Inflammatory macrophage (primary cell): ENCODE measurements at regions not wholly inside any gene's neighbourhood (a gene's known extent, or its start where the extent isn't known, plus 50 kb on each side); places are given as distances from the start of the nearest gene placed in this dataset.

Experiments
- DNase-seq, 2 donors: peaks; one replicate each; pipeline ENCODE4 v3.0.0-alpha.2; 2020 to 2022

DNA sequence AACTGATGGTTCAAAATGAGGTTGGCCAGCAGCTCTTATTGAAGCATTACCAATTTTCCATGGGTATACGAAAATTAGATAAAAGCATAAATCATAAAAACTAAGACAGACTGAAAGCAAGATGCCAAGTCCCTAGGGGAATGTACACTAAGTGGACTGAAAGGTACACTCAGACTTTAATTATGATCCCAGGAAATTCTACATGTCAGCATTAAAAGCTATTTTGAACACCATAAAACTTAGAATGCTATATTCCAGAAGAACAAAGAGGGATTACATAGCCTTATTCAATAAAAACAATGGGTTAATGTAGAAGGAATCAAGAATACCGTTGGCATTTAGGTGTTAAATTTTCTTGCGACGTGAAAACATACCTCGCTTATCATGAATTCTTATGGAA lies 558.5 kb downstream of the LRRIQ3 start:
- no peak for DNase-seq

GRCh38 chr1:73637264-73637663 lies 560.7 kb downstream of the LRRIQ3 start:
- peak; percentile 4 to 52 for DNase-seq

DNA sequence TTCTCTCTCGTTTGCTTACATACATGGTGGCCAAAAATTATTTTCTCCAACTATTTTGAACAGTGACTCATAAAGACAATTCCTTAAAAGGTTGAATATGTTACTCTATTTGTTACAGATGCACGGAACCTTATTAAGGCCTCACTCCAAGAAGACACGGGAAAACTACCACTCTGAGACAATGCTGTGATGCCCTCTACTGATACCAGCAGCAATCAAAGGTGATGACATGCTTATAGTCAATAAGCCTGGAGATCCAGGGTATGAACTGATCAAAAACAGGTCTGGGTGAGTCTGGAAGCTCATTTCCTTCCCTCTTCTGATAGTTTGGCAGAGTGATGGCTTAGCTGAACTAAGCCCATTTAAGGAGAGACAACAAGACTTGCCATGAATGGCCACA lies 563.0 kb downstream of the LRRIQ3 start:
- DNase-seq = no peak

- no peak for DNase-seq
These were observed 570.3 kb downstream of the LRRIQ3 start for GRCh38 chr1:73627723-73628122.

DNA sequence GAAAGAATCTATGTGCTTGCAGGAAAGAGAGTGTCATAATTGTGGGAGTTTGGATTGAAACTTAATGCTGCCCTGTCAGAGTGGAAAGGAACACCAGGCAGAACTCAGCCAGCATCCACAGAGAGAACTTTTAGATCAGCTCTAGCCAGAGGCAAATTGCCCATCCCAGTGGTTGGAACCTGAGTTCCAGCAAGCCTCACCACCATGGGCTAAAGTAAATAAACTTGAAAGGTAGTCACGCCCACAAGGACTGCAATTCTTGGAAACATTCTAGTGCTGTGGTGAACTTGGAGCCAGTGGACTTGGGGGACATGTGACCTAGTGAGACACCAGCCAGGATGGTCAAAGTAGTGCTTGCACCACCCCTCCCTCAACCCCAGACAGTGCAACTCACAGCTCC lies 571.6 kb downstream of the LRRIQ3 start:
- no peak for DNase-seq

DNA sequence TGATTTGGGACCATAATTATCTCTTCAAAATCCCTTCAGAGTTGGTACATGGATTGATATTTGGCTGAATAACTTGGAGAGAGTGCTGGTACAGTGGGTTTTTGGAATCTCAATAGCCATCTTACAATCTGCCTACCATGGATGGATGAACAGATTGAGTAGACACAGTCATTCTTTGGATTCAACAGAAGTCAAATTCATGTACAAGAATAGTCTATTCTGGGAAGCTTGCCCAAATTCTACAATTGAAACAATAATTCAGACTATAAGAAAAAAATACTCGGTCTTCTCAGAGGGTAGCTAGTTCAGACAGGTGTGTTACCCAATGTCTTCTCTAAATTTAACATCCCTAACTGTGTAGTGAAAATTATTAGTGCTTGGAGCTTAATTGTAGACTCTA lies 574.0 kb downstream of the LRRIQ3 start:
- no peak for DNase-seq

GRCh38 chr1:73617145-73617544 lies 580.8 kb downstream of the LRRIQ3 start:
- no peak for DNase-seq

GRCh38 chr1:73611681-73612080 lies 586.3 kb downstream of the LRRIQ3 start:
- DNase-seq = no peak

GRCh38 chr1:73604739-73605138 lies 593.2 kb downstream of the LRRIQ3 start:
- peak in 1 of 2 donors; percentile 12 for DNase-seq

DNA sequence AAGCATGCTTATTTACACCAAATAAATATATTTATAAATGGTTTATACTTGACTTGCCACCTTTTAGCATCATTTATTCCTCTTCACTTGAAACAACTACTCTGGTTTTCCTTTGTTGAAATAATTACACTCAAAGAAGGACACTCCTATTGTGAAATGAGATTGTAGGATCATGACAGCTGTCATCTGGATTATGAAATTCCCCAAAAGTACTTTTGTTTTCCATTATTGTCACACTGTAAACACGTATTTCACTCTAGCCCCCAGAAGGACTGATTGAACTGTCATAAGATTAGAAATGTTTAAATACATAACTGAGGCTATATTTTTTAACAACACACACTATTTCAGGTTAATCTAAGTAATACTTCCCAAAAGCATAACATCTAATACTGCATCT lies 593.8 kb downstream of the LRRIQ3 start:
- peak in 1 of 2 donors; percentile 48 for DNase-seq

- peak; percentile 28 to 56 for DNase-seq
These were observed 604.2 kb downstream of the LRRIQ3 start for GRCh38 chr1:73593804-73594203.

DNA sequence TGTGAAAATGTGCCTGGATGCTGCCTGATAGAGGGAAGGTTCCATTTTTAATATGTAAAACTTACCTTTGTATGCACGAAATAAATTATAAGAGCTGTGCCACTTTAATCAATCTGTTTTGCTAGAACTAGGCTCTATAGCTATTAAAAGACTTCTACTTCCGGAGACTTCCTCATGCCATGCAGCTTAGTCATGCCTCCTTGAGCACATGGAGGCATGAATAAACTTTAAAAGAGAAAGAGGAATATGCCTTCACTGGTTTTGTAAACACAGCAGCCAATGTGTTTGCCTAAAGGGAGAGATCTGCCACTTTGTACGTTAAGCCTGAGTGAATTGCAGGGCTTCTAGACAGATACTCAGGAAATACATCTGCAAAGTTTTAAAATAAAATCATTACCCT lies 604.6 kb downstream of the LRRIQ3 start:
- DNase-seq = peak; percentile 67 to 70

DNA sequence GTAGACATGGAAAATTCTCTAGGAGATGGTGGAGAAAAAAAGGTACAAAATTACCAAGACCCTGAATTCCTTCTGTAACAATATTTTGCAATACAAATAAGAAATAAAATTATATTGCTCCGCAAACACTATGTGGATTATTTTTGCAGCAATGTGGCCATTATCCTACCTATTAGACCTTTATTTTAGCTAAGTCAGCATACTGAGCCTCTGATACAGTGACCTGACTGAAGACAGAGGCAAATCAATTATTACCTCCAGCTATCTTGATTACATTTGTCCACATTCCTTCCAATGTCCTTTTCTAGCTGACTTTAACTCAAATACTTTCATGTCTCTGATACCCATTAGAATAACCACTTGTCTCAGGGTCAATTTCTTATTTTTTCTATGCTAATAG lies 610.9 kb downstream of the LRRIQ3 start:
- no peak for DNase-seq

- no peak for DNase-seq
These were observed 620.8 kb downstream of the LRRIQ3 start for GRCh38 chr1:73577206-73577605.

GRCh38 chr1:73576083-73576482 lies 621.9 kb downstream of the LRRIQ3 start:
- DNase-seq = no peak

DNA sequence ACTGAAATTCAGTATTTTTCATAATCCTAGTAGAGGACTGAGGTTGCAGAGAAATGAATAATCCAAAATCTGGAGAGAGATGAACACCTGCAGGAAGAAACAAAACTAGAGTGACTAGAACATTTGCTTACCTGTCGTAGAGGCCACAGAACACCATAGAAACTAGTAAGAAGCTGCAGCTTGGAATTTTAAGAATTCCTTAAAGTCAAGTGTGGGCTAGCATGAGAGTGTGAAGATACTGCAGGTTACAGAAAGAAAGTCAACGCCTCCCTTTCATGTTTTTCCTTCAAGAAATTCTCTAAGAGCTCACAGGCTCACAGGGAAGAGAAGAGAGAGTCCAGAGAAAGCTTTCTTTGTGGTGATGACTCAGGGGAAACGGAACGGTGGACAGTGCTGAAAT lies 633.7 kb downstream of the LRRIQ3 start:
- no peak for DNase-seq

DNA sequence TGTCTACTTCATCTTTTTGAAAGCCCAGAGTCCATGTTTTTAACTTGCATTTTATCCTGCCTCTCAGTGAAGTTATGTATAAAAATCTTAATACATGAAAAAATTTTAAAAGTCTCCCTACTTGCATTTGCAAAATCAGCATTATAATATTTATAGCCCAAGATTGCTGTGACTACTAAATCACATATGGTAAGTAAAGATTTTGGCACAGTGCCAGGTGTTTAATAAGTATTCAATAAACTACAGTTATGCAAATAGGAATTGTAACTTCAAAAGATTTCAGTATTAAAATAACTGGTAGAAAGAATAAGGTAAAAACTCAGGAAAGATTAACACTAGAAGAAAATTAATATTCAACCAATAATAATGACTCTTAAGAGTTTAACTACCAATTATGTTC lies 641.7 kb downstream of the LRRIQ3 start:
- no peak for DNase-seq

- DNase-seq = no peak
These were observed 660.6 kb downstream of the LRRIQ3 start for GRCh38 chr1:73537400-73537799.

- DNase-seq = no peak
These were observed 680.3 kb downstream of the LRRIQ3 start for GRCh38 chr1:73517603-73518191.

GRCh38 chr1:73516451-73516850 lies 681.5 kb downstream of the LRRIQ3 start:
- peak; percentile 31 to 88 for DNase-seq

DNA sequence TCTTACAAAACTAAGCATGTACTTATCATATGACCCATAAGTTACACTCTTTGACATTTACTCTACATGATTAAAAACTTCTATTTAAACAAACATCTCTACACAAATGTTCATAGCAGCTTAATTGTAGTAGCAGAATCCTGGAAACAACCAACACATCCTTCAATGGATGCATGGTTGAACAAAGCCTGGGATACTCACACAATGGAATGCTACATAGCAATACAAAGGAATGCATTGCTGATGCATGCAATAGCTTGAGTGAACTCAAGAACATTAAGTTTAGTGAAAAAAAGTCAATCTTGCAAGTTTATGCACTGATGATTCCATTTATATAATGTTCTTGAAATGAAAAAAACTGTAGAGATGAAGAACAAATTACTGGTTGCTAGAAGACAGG lies 686.9 kb downstream of the LRRIQ3 start:
- no peak for DNase-seq

- DNase-seq = no peak
These were observed 697.8 kb downstream of the LRRIQ3 start for GRCh38 chr1:73500154-73500553.

DNA sequence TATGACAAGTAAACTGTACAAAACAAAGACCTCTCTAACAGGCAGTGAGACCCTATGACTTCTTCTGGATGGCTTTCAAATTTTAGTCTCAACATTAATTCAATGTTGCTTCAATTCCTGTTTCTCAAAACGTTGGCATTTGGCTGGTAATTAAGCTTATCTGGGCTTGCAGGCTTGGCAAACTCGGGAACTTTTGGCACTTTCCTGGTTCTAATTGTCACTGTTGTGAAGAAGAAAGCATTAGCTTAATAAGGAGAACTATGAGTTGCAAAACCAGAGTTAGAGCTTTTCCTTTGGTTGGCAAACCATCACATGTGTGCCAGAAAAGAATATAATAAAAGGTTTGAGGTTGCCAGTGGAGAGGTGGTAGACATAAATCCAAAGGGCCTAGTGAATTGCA lies 698.3 kb downstream of the LRRIQ3 start:
- no peak for DNase-seq

- no peak for DNase-seq
These were observed 706.4 kb downstream of the LRRIQ3 start for GRCh38 chr1:73491621-73492020.

DNA sequence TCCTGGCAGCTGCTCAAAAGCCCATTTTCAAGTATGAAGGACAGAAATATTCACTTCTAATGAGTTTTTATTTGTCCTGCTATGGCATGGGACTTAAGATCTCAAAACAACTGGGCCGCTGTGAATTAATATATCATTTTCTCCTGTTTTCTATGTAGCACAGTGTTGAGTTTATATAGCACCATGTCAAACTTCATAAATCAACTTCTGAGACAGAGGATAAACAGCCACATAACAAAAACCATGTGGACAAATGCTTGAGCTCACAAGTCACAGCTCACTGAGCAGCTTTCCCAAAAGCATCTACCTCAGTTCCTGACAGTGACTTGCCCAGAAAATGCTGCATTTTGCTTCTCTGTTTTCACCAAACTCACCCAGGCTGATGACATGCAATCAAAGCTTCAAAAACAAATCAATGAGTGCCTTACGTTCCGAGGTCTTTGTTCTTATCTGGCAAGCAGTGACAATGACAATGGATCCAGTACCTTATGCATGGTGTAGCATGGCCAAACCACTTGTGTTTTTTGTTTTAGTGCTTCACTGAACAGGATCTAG lies 722.6 kb downstream of the LRRIQ3 start:
- DNase-seq = no peak
